GM23338 (cell line): ENCODE measurements at regions not wholly inside any gene's neighbourhood (a gene's known extent, or its start where the extent isn't known, plus 50 kb on each side); places are given as distances from the start of the nearest gene placed in this dataset.

Experiments
- ATAC-seq: fragments of 200-7000 bp; cut with Tn5 transposase; 3 replicates; pipeline ENCODE4 v1.9.1; 2020
- DNase-seq: peaks from one replicate; pipeline ENCODE4 v3.0.0-alpha.2; 2015; ENCODE audit warnings: low spot score
- H2AFZ ChIP-seq: fragments of 200-600 bp; sonication (generic); 2 replicates; pipeline ENCODE4 v1.8.0; 2016; ENCODE audit warnings: antibody characterized with exemption, mild to moderate bottlenecking, moderate library complexity
- H3F3A ChIP-seq: fragments of 200-600 bp; sonication (generic); replicated peaks from 2 replicates; pipeline ENCODE4 v1.8.0; 2017; ENCODE audit warnings: antibody characterized with exemption, mixed run types, low read depth
- H3K27ac ChIP-seq: fragments of 200-600 bp; sonication (generic); 2 replicates; pipeline ENCODE4 v1.6.1; 2016; ENCODE audit warnings: low read depth
- H3K27me3 ChIP-seq: fragments of 200-600 bp; sonication (generic); 2 replicates; pipeline ENCODE4 v1.8.0; 2016; ENCODE audit warnings: mild to moderate bottlenecking, mixed run types, moderate library complexity; ENCODE audit not compliant: insufficient read depth
- H3K36me3 ChIP-seq: fragments of 200-600 bp; sonication (generic); 2 replicates; pipeline ENCODE4 v1.8.0; 2016; ENCODE audit warnings: mild to moderate bottlenecking; ENCODE audit not compliant: insufficient read depth
- H3K4me1 ChIP-seq: fragments of 200-600 bp; sonication (generic); 2 replicates; pipeline ENCODE4 v1.8.0; 2016; ENCODE audit warnings: mild to moderate bottlenecking, moderate library complexity; ENCODE audit not compliant: insufficient read depth
- H3K4me2 ChIP-seq: fragments of 200-600 bp; sonication (generic); 2 replicates; pipeline ENCODE4 v1.7.1; 2017; ENCODE audit warnings: mixed run types
- H3K4me3 ChIP-seq: fragments of 200-600 bp; sonication (generic); 2 replicates; pipeline ENCODE4 v1.6.1; 2016; ENCODE audit warnings: mixed run types
- H3K79me2 ChIP-seq: fragments of 200-600 bp; sonication (generic); replicated peaks from 2 replicates; pipeline ENCODE4 v1.8.0; 2017; ENCODE audit warnings: mild to moderate bottlenecking; ENCODE audit not compliant: insufficient read depth
- H3K9me2 ChIP-seq: fragments of 200-600 bp; sonication (generic); 2 replicates; pipeline ENCODE4 v1.8.0; 2017; ENCODE audit not compliant: insufficient read depth
- H4K20me1 ChIP-seq: fragments of 200-600 bp; sonication (generic); replicated peaks from 2 replicates; pipeline ENCODE4 v1.8.0; 2017; ENCODE audit warnings: mild to moderate bottlenecking; ENCODE audit not compliant: insufficient read depth
- H3K27ac Mint-ChIP-seq: 2 replicates; pipeline ENCODE4 v1.8.0; 2020; ENCODE audit warnings: inconsistent platforms, mild to moderate bottlenecking, moderate library complexity, mixed read lengths
- H3K27me3 Mint-ChIP-seq: 3 replicates; pipeline ENCODE4 v1.8.0; 2022; ENCODE audit warnings: low read depth, mild to moderate bottlenecking, moderate library complexity, mixed read lengths, inconsistent platforms; ENCODE audit not compliant: insufficient read depth, poor library complexity
- H3K36me3 Mint-ChIP-seq: 3 replicates; pipeline ENCODE4 v1.8.0; 2021; ENCODE audit warnings: low read depth, mild to moderate bottlenecking, inconsistent platforms, moderate library complexity, mixed read lengths
- H3K4me1 Mint-ChIP-seq: 3 replicates; pipeline ENCODE4 v1.8.0; 2020; ENCODE audit warnings: mild to moderate bottlenecking, inconsistent platforms, mixed read lengths
- H3K4me3 Mint-ChIP-seq: 3 replicates; pipeline ENCODE4 v1.8.0; 2021; ENCODE audit warnings: moderate library complexity, mild to moderate bottlenecking, inconsistent platforms, mixed read lengths
- H3K9me3 Mint-ChIP-seq: 3 replicates; pipeline ENCODE4 v1.8.0; 2020; ENCODE audit warnings: moderate library complexity, mild to moderate bottlenecking, inconsistent platforms, mixed read lengths
- EZH2phosphoT487 ChIP-seq: fragments of 200-600 bp; sonication (generic); IDR thresholded peaks from one replicate; pipeline ENCODE4 v1.8.1; 2018; ENCODE audit warnings: antibody characterized with exemption; ENCODE audit not compliant: unreplicated experiment
- NANOG ChIP-seq: IDR thresholded peaks from 2 replicates; pipeline ENCODE4 v1.6.1; 2016; ENCODE audit warnings: antibody characterized with exemption, borderline replicate concordance
- POLR2AphosphoS5 ChIP-seq: IDR thresholded peaks from 2 replicates; pipeline ENCODE4 v1.6.1; 2016; ENCODE audit warnings: antibody characterized with exemption, low read depth
- ZNF114 ChIP-seq: fragments of 250-450 bp; sonication (Bioruptor Pico); IDR thresholded peaks from 2 replicates; pipeline ENCODE4 v1.5.0; 2020; ENCODE audit warnings: mild to moderate bottlenecking, moderate library complexity
- TF ChIP-seq, protein P1 (sequence below): IDR thresholded peaks from one replicate; pipeline ENCODE4 v1.6.1; 2018; ENCODE audit warnings: antibody characterized with exemption; ENCODE audit not compliant: unreplicated experiment
- TF ChIP-seq, protein P2 (sequence below), 2 experiments: fragments of 200-600 bp in 1 of 2; sonication (generic) in 1 of 2; conservative IDR thresholded peaks; 2 replicates each; pipeline versions ENCODE4 v1.5.1 to v1.6.1; 2016 to 2017; ENCODE audit warnings: antibody characterized with exemption in 2 of 2, low read depth in 2 of 2, mild to moderate bottlenecking in 2 of 2, moderate library complexity in 1 of 2
- TF ChIP-seq, protein P3 (sequence below): fragments of 250-450 bp; sonication (Bioruptor Pico); IDR thresholded peaks from 2 replicates; pipeline ENCODE4 v1.5.0; 2020; ENCODE audit warnings: mild to moderate bottlenecking, moderate library complexity
- TF ChIP-seq, protein P4 (sequence below): IDR thresholded peaks from 2 replicates; pipeline ENCODE4 v1.6.1; 2016; ENCODE audit warnings: antibody characterized with exemption

DNA sequence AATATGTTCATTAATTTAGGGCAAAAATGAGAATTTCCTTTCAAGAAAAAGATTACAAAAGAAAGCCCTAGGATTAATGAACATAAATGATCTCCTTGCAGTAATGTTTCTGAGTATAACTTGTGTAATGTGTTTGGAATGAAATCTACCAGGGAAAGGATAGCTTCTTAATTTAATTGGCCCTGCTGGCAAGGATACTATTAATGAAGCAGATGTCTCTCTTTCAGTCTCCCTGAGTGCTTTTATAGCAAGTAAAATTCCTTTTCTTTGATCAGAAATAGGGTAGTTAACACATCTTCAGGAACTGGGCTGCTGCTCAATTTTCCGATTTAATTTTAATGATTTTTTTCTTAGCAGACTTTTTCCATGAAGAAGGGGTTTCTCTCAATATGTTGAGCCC, 379.4 kb upstream of the PDE3A start (continued):
- no peak for TF ChIP-seq POLR2AphosphoS5
- TF ChIP-seq, protein P1, sequence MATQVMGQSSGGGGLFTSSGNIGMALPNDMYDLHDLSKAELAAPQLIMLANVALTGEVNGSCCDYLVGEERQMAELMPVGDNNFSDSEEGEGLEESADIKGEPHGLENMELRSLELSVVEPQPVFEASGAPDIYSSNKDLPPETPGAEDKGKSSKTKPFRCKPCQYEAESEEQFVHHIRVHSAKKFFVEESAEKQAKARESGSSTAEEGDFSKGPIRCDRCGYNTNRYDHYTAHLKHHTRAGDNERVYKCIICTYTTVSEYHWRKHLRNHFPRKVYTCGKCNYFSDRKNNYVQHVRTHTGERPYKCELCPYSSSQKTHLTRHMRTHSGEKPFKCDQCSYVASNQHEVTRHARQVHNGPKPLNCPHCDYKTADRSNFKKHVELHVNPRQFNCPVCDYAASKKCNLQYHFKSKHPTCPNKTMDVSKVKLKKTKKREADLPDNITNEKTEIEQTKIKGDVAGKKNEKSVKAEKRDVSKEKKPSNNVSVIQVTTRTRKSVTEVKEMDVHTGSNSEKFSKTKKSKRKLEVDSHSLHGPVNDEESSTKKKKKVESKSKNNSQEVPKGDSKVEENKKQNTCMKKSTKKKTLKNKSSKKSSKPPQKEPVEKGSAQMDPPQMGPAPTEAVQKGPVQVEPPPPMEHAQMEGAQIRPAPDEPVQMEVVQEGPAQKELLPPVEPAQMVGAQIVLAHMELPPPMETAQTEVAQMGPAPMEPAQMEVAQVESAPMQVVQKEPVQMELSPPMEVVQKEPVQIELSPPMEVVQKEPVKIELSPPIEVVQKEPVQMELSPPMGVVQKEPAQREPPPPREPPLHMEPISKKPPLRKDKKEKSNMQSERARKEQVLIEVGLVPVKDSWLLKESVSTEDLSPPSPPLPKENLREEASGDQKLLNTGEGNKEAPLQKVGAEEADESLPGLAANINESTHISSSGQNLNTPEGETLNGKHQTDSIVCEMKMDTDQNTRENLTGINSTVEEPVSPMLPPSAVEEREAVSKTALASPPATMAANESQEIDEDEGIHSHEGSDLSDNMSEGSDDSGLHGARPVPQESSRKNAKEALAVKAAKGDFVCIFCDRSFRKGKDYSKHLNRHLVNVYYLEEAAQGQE, result no peak
- TF ChIP-seq, protein P2, sequence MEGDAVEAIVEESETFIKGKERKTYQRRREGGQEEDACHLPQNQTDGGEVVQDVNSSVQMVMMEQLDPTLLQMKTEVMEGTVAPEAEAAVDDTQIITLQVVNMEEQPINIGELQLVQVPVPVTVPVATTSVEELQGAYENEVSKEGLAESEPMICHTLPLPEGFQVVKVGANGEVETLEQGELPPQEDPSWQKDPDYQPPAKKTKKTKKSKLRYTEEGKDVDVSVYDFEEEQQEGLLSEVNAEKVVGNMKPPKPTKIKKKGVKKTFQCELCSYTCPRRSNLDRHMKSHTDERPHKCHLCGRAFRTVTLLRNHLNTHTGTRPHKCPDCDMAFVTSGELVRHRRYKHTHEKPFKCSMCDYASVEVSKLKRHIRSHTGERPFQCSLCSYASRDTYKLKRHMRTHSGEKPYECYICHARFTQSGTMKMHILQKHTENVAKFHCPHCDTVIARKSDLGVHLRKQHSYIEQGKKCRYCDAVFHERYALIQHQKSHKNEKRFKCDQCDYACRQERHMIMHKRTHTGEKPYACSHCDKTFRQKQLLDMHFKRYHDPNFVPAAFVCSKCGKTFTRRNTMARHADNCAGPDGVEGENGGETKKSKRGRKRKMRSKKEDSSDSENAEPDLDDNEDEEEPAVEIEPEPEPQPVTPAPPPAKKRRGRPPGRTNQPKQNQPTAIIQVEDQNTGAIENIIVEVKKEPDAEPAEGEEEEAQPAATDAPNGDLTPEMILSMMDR (conservative IDR thresholded peaks at IDR 0.05; ENCODE audit: low read depth in 2 of 2), result no peak

DNA sequence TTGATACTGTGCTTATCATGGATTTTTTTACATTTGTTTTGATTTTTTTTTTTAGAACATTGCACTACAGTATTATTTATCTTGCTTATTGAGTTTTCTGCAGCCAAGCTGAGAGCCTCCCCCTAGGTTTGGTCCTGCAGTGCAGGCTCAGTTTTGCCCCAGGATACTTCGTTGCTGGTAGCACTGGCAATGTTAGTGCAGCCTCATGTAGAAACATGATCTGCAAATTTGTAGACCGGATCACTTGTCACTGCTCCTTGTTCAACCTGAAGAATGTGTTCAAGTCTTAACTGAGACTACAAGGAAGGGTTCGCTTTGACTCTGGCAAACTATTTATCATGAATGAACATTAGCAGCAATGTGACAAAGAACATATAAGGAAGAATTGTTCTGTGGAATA, 377.2 kb upstream of the PDE3A start:
- Mint-ChIP-seq H3K27me3 (no peaks in the 10 kb centered on the region), H3K27ac (no peak overlapping the region), H3K4me3 (no peak overlapping the region), H3K9me3 (no peaks in the 10 kb centered on the region), H3K4me1 (no peaks in the 10 kb centered on the region), H3K36me3 (no peaks in the 10 kb centered on the region)
- DNase-seq (no peak), ATAC-seq (no peak)
- Histone ChIP-seq H3F3A (no peaks in the 10 kb centered on the region), H3K4me2 (no peak overlapping the region), H3K4me1 (no peaks in the 10 kb centered on the region), H3K27ac (no peak overlapping the region), H3K9me2 (peaks cover 4% of the 10 kb centered on the region; the same call in 1 of the 2 replicates), H3K36me3 (no peaks in the 10 kb centered on the region), H4K20me1 (no peaks in the 10 kb centered on the region), H3K4me3 (no peak overlapping the region), H3K27me3 (no peaks in the 10 kb centered on the region), H2AFZ (no peak overlapping the region), H3K79me2 (no peaks in the 10 kb centered on the region)
- TF ChIP-seq EZH2phosphoT487 (no peak), POLR2AphosphoS5 (no peak), NANOG (no peak), ZNF114 (CRISPR knock-in tag) (no peak)
- TF ChIP-seq, protein P1, result no peak
- TF ChIP-seq, protein P3, sequence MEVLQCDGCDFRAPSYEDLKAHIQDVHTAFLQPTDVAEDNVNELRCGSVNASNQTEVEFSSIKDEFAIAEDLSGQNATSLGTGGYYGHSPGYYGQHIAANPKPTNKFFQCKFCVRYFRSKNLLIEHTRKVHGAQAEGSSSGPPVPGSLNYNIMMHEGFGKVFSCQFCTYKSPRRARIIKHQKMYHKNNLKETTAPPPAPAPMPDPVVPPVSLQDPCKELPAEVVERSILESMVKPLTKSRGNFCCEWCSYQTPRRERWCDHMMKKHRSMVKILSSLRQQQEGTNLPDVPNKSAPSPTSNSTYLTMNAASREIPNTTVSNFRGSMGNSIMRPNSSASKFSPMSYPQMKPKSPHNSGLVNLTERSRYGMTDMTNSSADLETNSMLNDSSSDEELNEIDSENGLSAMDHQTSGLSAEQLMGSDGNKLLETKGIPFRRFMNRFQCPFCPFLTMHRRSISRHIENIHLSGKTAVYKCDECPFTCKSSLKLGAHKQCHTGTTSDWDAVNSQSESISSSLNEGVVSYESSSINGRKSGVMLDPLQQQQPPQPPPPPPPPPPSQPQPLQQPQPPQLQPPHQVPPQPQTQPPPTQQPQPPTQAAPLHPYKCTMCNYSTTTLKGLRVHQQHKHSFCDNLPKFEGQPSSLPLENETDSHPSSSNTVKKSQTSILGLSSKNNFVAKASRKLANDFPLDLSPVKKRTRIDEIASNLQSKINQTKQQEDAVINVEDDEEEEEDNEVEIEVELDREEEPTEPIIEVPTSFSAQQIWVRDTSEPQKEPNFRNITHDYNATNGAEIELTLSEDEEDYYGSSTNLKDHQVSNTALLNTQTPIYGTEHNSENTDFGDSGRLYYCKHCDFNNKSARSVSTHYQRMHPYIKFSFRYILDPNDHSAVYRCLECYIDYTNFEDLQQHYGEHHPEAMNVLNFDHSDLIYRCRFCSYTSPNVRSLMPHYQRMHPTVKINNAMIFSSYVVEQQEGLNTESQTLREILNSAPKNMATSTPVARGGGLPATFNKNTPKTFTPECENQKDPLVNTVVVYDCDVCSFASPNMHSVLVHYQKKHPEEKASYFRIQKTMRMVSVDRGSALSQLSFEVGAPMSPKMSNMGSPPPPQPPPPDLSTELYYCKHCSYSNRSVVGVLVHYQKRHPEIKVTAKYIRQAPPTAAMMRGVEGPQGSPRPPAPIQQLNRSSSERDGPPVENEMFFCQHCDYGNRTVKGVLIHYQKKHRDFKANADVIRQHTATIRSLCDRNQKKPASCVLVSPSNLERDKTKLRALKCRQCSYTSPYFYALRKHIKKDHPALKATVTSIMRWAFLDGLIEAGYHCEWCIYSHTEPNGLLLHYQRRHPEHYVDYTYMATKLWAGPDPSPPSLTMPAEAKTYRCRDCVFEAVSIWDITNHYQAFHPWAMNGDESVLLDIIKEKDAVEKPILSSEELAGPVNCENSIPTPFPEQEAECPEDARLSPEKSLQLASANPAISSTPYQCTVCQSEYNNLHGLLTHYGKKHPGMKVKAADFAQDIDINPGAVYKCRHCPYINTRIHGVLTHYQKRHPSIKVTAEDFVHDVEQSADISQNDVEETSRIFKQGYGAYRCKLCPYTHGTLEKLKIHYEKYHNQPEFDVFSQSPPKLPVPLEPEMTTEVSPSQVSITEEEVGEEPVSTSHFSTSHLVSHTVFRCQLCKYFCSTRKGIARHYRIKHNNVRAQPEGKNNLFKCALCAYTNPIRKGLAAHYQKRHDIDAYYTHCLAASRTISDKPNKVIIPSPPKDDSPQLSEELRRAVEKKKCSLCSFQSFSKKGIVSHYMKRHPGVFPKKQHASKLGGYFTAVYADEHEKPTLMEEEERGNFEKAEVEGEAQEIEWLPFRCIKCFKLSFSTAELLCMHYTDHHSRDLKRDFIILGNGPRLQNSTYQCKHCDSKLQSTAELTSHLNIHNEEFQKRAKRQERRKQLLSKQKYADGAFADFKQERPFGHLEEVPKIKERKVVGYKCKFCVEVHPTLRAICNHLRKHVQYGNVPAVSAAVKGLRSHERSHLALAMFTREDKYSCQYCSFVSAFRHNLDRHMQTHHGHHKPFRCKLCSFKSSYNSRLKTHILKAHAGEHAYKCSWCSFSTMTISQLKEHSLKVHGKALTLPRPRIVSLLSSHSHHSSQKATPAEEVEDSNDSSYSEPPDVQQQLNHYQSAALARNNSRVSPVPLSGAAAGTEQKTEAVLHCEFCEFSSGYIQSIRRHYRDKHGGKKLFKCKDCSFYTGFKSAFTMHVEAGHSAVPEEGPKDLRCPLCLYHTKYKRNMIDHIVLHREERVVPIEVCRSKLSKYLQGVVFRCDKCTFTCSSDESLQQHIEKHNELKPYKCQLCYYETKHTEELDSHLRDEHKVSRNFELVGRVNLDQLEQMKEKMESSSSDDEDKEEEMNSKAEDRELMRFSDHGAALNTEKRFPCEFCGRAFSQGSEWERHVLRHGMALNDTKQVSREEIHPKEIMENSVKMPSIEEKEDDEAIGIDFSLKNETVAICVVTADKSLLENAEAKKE, result no peak
- TF ChIP-seq, protein P4, sequence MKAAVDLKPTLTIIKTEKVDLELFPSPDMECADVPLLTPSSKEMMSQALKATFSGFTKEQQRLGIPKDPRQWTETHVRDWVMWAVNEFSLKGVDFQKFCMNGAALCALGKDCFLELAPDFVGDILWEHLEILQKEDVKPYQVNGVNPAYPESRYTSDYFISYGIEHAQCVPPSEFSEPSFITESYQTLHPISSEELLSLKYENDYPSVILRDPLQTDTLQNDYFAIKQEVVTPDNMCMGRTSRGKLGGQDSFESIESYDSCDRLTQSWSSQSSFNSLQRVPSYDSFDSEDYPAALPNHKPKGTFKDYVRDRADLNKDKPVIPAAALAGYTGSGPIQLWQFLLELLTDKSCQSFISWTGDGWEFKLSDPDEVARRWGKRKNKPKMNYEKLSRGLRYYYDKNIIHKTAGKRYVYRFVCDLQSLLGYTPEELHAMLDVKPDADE, result no peak
